SK-N-SH (cell line): ENCODE measurements at regions not wholly inside any gene's neighbourhood (a gene's known extent, or its start where the extent isn't known, plus 50 kb on each side); places are given as distances from the start of the nearest gene placed in this dataset.

Experiments
- CTCF ChIA-PET: fragments of 300-600, 350-600 bp; formaldehyde crosslinking; extraction: SDS; loops from one replicate; lab custom pipeline; 2021; lab: Yijun Ruan, JAX
- POLR2A ChIA-PET: fragments of 350-600 bp; sonication (Branson Sonifier 250); formaldehyde crosslinking; extraction: SDS; loops from one replicate; lab custom pipeline; 2020; ENCODE audit warnings: antibody characterized with exemption, inconsistent platforms; lab: Yijun Ruan, JAX
- DNase-seq: peaks from one replicate; pipeline ENCODE4 v3.0.0; 2012
- H2AFZ ChIP-seq: fragments of 200-600 bp; sonication (generic); 2 replicates; pipeline ENCODE4 v1.8.1; 2016; ENCODE audit warnings: antibody characterized with exemption, mild to moderate bottlenecking, low read depth
- H3F3A ChIP-seq: fragments of 200-600 bp; sonication (generic); replicated peaks from 2 replicates; pipeline ENCODE3; 2016; ENCODE audit warnings: antibody characterized with exemption, mild to moderate bottlenecking; ENCODE audit not compliant: insufficient read depth
- H3K27ac ChIP-seq, 2 experiments: fragments of 200-500 bp in 1 of 2; fragments of 200-600 bp in 1 of 2; sonication (Bioruptor generic) in 1 of 2; sonication (generic), shearing (Covaris generic) in 1 of 2; 2 replicates each; pipeline versions ENCODE4 v1.5.1 to v1.6.1; 2014 to 2016; ENCODE audit warnings: low read depth in 2 of 2, inconsistent platforms in 1 of 2, low read length in 1 of 2, mild to moderate bottlenecking in 1 of 2, mixed read lengths in 1 of 2
- H3K27me3 ChIP-seq: fragments of 200-600 bp; sonication (generic), shearing (Covaris generic); 2 replicates; pipeline ENCODE4 v1.6.1; 2016; ENCODE audit warnings: mixed run types; ENCODE audit not compliant: insufficient read depth
- H3K36me3 ChIP-seq, 2 experiments: fragments of 200-500 bp in 1 of 2; fragments of 200-600 bp in 1 of 2; sonication (Bioruptor generic) in 1 of 2; sonication (generic) in 1 of 2; replicated peaks in 1 of 2; 2 replicates each; pipeline versions ENCODE3 to v1.5.1; 2014 to 2016; ENCODE audit warnings: low read length in 1 of 2, mild to moderate bottlenecking in 1 of 2; ENCODE audit not compliant: insufficient read depth in 2 of 2, control insufficient read depth in 1 of 2
- H3K4me1 ChIP-seq, 2 experiments: fragments of 200-500 bp in 1 of 2; fragments of 200-600 bp in 1 of 2; sonication (Bioruptor generic) in 1 of 2; sonication (generic), shearing (Covaris generic) in 1 of 2; 2 replicates each; pipeline versions ENCODE4 v1.5.1 to v1.6.1; 2014 to 2016; ENCODE audit warnings: low read depth in 1 of 2, low read length in 1 of 2, mixed run types in 1 of 2; ENCODE audit not compliant: insufficient read depth in 2 of 2, control insufficient read depth in 1 of 2
- H3K4me2 ChIP-seq: fragments of 200-600 bp; sonication (generic), shearing (Covaris generic); 2 replicates; pipeline ENCODE4 v1.6.1; 2017; ENCODE audit warnings: mixed run types
- H3K4me3 ChIP-seq, 2 experiments: fragments of 200-500 bp in 1 of 2; fragments of 200-600 bp in 1 of 2; sonication (Bioruptor generic) in 1 of 2; sonication (generic), shearing (Covaris generic) in 1 of 2; 2 replicates each; pipeline versions ENCODE4 v1.5.1 to v1.8.1; 2014 to 2016; ENCODE audit warnings: low read depth in 2 of 2, inconsistent platforms in 1 of 2, low read length in 1 of 2, mild to moderate bottlenecking in 1 of 2, mixed read lengths in 1 of 2, moderate library complexity in 1 of 2
- H3K79me2 ChIP-seq: fragments of 200-600 bp; sonication (generic); 2 replicates; pipeline ENCODE4 v1.8.1; 2017; ENCODE audit warnings: mild to moderate bottlenecking; ENCODE audit not compliant: insufficient read depth
- H3K9ac ChIP-seq: fragments of 200-600 bp; sonication (generic); 2 replicates; pipeline ENCODE4 v1.6.1; 2017; ENCODE audit warnings: mixed run types
- H3K9me2 ChIP-seq: fragments of 200-600 bp; sonication (generic); 2 replicates; pipeline ENCODE4 v1.6.1; 2017; ENCODE audit warnings: mixed run types
- H3K9me3 ChIP-seq: fragments of 200-600 bp; sonication (generic); 2 replicates; pipeline ENCODE4 v1.6.1; 2017; ENCODE audit warnings: mixed run types, mild to moderate bottlenecking, moderate library complexity
- H4K20me1 ChIP-seq: fragments of 200-600 bp; sonication (generic); 2 replicates; pipeline ENCODE4 v1.6.1; 2017; ENCODE audit warnings: mild to moderate bottlenecking, mixed run types; ENCODE audit not compliant: insufficient read depth
- CHD2 ChIP-seq: fragments of 150-350 bp; IDR thresholded peaks from 2 replicates; pipeline ENCODE4 v1.6.1; 2018; ENCODE audit warnings: low read length; ENCODE audit not compliant: partially characterized antibody
- ELF1 ChIP-seq: IDR thresholded peaks from 2 replicates; pipeline ENCODE4 v1.4.0; 2012
- IRF3 ChIP-seq: fragments of 150-350 bp; IDR thresholded peaks from 2 replicates; pipeline ENCODE4 v1.6.1; 2016; ENCODE audit warnings: mild to moderate bottlenecking, low read depth, low read length
- MXI1 ChIP-seq: IDR thresholded peaks from 2 replicates; pipeline ENCODE4 v1.6.1; 2012; ENCODE audit warnings: mild to moderate bottlenecking, low read depth, low read length, improper control_type of control experiment
- NRF1 ChIP-seq: IDR thresholded peaks from 2 replicates; pipeline ENCODE4 v1.6.1; 2012; ENCODE audit warnings: low read depth, mild to moderate bottlenecking, low read length
- PBX3 ChIP-seq: IDR thresholded peaks from 2 replicates; pipeline ENCODE4; 2012
- RAD21 ChIP-seq: IDR thresholded peaks from 2 replicates; pipeline ENCODE4 v1.6.1; 2012; ENCODE audit warnings: mild to moderate bottlenecking, low read length
- REST ChIP-seq: IDR thresholded peaks from 2 replicates; pipeline ENCODE4 v1.6.1; 2012; ENCODE audit warnings: mild to moderate bottlenecking, low read depth, low read length, moderate library complexity
- RFX5 ChIP-seq: IDR thresholded peaks from 2 replicates; pipeline ENCODE4 v1.6.1; 2012; ENCODE audit warnings: mild to moderate bottlenecking, improper control_type of control experiment, low read length
- RXRA ChIP-seq: IDR thresholded peaks from 2 replicates; pipeline ENCODE4 v1.4.0; 2012; ENCODE audit warnings: low read depth, mild to moderate bottlenecking, borderline replicate concordance
- TAF1 ChIP-seq: IDR thresholded peaks from 2 replicates; pipeline ENCODE4 v1.6.1; 2012; ENCODE audit warnings: low read depth, mild to moderate bottlenecking, low read length, moderate library complexity, borderline replicate concordance
- TCF12 ChIP-seq: IDR thresholded peaks from 2 replicates; pipeline ENCODE4 v1.4.0; 2012
- TEAD4 ChIP-seq: IDR thresholded peaks from 2 replicates; pipeline ENCODE4 v1.4.0; 2012; ENCODE audit warnings: mild to moderate bottlenecking, borderline replicate concordance; ENCODE audit not compliant: insufficient read depth
- USF1 ChIP-seq: IDR thresholded peaks from 2 replicates; pipeline ENCODE4 v1.4.0; 2012; ENCODE audit warnings: low read depth, borderline replicate concordance
- ZBTB33 ChIP-seq: IDR thresholded peaks from 2 replicates; pipeline ENCODE4 v1.4.0; 2012; ENCODE audit warnings: low read depth, borderline replicate concordance
- WGBS: methylation state at CpG from one replicate; pipeline ENCODE4 v1.1.6; 2017; ENCODE audit warnings: low lambda C conversion rate; 5-methylcytosine and 5-hydroxymethylcytosine counted together

- no peak overlapping the region for H2AFZ ChIP-seq
- H3K9me3 ChIP-seq, result no peaks in the 10 kb centered on the region
- H3K4me2 ChIP-seq, result no peak overlapping the region
- no peak for TF ChIP-seq USF1
- TF ChIP-seq TEAD4, result no peak
- no peak for TF ChIP-seq MXI1
- TF ChIP-seq TAF1, result no peak
- no peak for TF ChIP-seq RFX5
- no peak for TF ChIP-seq ZBTB33
- TF ChIP-seq RAD21, result no peak
- no peak for TF ChIP-seq RXRA
- TF ChIP-seq ELF1, result no peak
- no peak for TF ChIP-seq IRF3
- no peak for TF ChIP-seq NRF1
- TF ChIP-seq CHD2, result no peak
- no peak for TF ChIP-seq REST
- no peak for TF ChIP-seq TCF12
- TF ChIP-seq PBX3, result no peak
- no peaks in the 10 kb centered on the region for H3F3A ChIP-seq
- H4K20me1 ChIP-seq, result no peaks in the 10 kb centered on the region
- H3K9ac ChIP-seq, result no peak overlapping the region
- no peaks in the 10 kb centered on the region for H3K27me3 ChIP-seq
- CTCF ChIA-PET, result interaction anchor here (0.7 kb wide), 1 partner anchor 114 kb away, joined by 3 read pairs; no protein-coding TSS in a partner anchor
- H3K4me3 ChIP-seq, result no peak overlapping the region
- POLR2A ChIA-PET, result no interaction called here
- WGBS, result 57% methylated on average over 7 of the region's 7 CpGs
- H3K4me1 ChIP-seq, result no peaks in the 10 kb centered on the region
- no peak overlapping the region for H3K27ac ChIP-seq
- DNase-seq, result no peak
- H3K79me2 ChIP-seq, result no peaks in the 10 kb centered on the region
- H3K36me3 ChIP-seq, result no peaks in the 10 kb centered on the region
- no peaks in the 10 kb centered on the region for H3K9me2 ChIP-seq
These were observed 511.9 kb upstream of the HTR2A start for GRCh38 chr13:47408546-47409319.
